ENCODE measurements at regions not wholly inside any gene's neighbourhood (a gene's known extent, or its start where the extent isn't known, plus 50 kb on each side); places are given as distances from the start of the nearest gene placed in this dataset.
A peak's percentile ranks its signal among the peaks of the same experiment; 100 is the strongest.

- Mint-ChIP-seq H3K27ac (no peak overlapping the region), H3K4me1 (ENCODE audit: low read depth) (peaks cover 18% of the 10 kb centered on the region)
- CTCF ChIA-PET = interaction anchor here (1.2 kb wide), 1 partner anchor 16 kb away, joined by 4 read pairs; no protein-coding TSS in a partner anchor
These were observed 288.1 kb upstream of the PRDM1 start for GRCh38 chr6:105797983-105798453.

DNA sequence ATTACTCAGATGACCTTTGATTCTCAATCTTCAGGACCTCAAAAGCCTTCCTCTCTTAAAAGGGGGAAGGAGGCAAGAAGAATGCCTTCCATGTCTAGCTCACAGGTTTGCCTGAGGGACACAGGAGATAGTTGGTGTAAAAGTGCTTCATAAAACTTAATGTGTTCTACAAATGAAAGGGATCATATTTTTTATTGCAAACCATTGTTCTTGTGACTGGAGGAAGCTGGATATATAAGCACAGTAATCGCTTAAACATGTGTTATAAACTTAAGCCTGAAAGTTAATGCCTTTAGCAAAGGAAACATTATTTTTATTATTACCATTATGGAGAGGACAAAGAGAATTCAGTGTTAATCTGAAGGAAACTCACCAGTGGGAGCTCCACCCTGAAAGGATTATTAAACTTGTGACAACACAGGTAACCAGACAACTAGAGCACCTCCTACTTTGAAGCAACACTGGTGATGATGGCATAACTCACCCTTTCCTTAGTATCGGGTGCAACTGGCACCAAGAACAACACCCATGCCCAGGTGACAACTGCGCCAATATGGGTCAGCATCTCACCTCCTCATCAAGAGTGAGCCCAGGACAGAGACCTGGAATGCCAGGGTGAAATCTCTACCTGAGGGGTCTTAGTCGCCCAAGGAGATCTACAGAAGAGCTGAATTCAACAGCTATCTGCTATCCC lies 288.7 kb upstream of the PRDM1 start:
- ATAC-seq (no peak), DNase-seq (no peak)
- no peaks in the 10 kb centered on the region for H3K9me3 Mint-ChIP-seq (ENCODE audit: insufficient read depth)
- no peak overlapping the region for H3K4me3 Mint-ChIP-seq
- no peak overlapping the region for H3K27ac Mint-ChIP-seq
- no peaks in the 10 kb centered on the region for H3K36me3 Mint-ChIP-seq (ENCODE audit: low read depth)
- ChIA-PET CTCF (no interaction called here), POLR2A (no interaction called here)
- H3K27me3 Mint-ChIP-seq (ENCODE audit: low read depth) = peaks cover 4% of the 10 kb centered on the region
- H3K4me1 Mint-ChIP-seq (ENCODE audit: low read depth) = peaks cover 24% of the 10 kb centered on the region

More at GRCh38 chr6:105797983-105798453, 288.1 kb upstream of the PRDM1 start:
- no peak for DNase-seq
- POLR2A ChIA-PET = no interaction called here
- no peak for ATAC-seq
- Mint-ChIP-seq H3K4me3 (no peak overlapping the region), H3K36me3 (ENCODE audit: low read depth) (no peaks in the 10 kb centered on the region), H3K27me3 (ENCODE audit: low read depth) (peaks cover 4% of the 10 kb centered on the region), H3K9me3 (ENCODE audit: insufficient read depth) (no peaks in the 10 kb centered on the region)

DNA sequence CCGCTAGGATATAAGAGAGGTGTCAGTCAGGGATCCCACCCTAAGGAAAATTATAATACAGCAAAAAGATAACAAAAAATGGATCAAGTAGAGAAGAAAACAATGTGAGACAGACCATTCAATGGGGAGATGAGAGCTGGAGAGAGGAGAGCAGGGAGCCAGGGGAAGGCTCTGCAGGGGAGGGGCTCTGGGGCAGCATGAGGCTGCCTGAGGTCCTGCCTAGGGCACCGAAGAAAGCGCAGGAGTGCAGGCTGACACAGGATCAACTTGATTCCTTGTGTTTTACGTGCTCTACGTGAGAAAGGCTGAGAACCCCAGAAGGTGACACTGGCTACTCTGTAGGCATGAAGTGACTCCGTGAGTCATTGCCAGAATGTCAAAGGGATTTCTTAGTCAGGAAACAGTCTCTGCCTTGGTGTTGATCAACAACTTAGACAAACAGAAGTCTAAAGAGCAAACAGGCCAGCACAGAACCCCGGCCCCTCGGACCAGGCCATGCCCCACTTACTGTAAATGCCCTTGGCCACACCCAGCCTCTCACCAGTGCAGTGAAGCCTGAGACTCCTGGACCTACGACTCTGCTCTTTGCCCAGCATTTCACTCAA lies 290.1 kb upstream of the PRDM1 start:
- Mint-ChIP-seq H3K27me3 (ENCODE audit: low read depth) (peaks cover 3% of the 10 kb centered on the region), H3K27ac (no peak overlapping the region), H3K4me3 (no peak overlapping the region), H3K4me1 (ENCODE audit: low read depth) (peaks cover 38% of the 10 kb centered on the region), H3K9me3 (ENCODE audit: insufficient read depth) (no peaks in the 10 kb centered on the region), H3K36me3 (ENCODE audit: low read depth) (no peaks in the 10 kb centered on the region)
- ChIA-PET POLR2A (no interaction called here), CTCF (no interaction called here)
- DNase-seq (no peak), ATAC-seq (no peak)

DNA sequence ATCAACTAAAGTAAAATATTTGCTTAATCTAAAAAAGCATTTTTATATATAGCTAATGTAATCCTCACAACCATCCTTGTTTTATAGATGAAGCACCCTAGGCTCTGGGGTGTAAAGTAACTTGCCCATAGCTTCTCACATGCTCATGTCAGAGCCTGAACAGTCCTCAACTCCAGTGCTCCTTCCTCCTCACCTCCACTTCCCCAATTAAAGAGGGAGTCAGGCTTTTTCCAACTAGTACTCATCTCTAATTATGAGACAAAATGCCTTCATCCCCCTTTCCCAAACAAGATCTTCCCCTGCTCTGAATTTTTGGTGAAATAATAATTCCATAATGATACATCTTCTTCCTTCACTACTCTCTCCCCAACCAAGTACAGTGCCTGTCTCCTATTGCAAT lies 290.8 kb upstream of the PRDM1 start:
- ChIA-PET CTCF (no interaction called here), POLR2A (no interaction called here)
- H3K9me3 Mint-ChIP-seq (ENCODE audit: insufficient read depth) = no peaks in the 10 kb centered on the region
- H3K36me3 Mint-ChIP-seq (ENCODE audit: low read depth) = no peaks in the 10 kb centered on the region
- no peaks in the 10 kb centered on the region for H3K27me3 Mint-ChIP-seq (ENCODE audit: low read depth)
- H3K27ac Mint-ChIP-seq = no peak overlapping the region
- DNase-seq = no peak
- no peak for ATAC-seq
- H3K4me3 Mint-ChIP-seq = no peak overlapping the region
- peaks cover 44% of the 10 kb centered on the region for H3K4me1 Mint-ChIP-seq (ENCODE audit: low read depth)

DNA sequence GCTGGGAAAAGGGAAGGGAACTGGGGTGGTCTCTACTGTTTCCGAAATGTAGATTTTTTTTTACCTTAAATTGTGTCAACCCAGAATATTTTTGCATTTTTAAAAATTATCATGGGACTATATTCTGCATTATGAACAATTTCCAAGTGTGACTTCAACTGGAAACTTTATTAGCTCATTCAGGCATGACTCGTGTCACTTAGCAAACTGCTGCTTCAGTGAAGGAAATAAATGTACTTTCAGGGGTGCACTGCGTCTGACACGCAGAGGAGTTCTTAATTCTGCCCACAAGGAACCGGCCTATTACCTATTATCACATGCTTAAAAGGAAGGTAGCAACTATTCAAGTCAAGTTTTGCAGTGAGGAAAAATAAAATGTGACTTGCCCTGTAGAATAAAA lies 291.3 kb upstream of the PRDM1 start:
- Mint-ChIP-seq H3K4me3 (no peak overlapping the region), H3K36me3 (ENCODE audit: low read depth) (no peaks in the 10 kb centered on the region), H3K27ac (no peak overlapping the region), H3K27me3 (ENCODE audit: low read depth) (no peaks in the 10 kb centered on the region), H3K4me1 (ENCODE audit: low read depth) (peaks cover 44% of the 10 kb centered on the region), H3K9me3 (ENCODE audit: insufficient read depth) (no peaks in the 10 kb centered on the region)
- ATAC-seq = no peak
- ChIA-PET CTCF (no interaction called here), POLR2A (no interaction called here)
- DNase-seq = no peak

DNA sequence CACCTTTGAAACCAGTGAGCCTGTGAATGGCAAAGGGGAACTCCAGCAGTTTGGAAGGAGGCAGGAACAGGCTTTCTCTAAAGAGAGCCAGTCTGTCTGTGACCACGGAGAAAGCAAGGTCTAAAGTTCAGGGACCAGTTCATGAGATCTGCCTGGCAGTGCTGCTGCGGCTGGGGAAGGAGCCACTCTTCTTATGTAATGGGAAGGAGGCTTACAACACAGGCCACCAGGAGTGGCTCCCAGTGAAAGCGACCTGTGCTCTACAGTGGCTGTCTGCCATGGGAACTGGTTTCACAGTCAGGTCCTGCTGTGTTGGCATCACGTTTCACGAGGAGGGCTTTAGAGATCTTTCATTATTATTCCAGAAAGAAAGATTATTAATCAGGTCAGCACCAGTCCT lies 291.9 kb upstream of the PRDM1 start:
- Mint-ChIP-seq H3K36me3 (ENCODE audit: low read depth) (no peaks in the 10 kb centered on the region), H3K4me3 (no peak overlapping the region), H3K27me3 (ENCODE audit: low read depth) (no peaks in the 10 kb centered on the region), H3K9me3 (ENCODE audit: insufficient read depth) (no peaks in the 10 kb centered on the region), H3K4me1 (ENCODE audit: low read depth) (peaks cover 45% of the 10 kb centered on the region), H3K27ac (no peak overlapping the region)
- no peak for DNase-seq
- POLR2A ChIA-PET = no interaction called here
- CTCF ChIA-PET = no interaction called here
- ATAC-seq = no peak

GRCh38 chr6:105793130-105793529 lies 293.0 kb upstream of the PRDM1 start:
- Mint-ChIP-seq H3K4me3 (no peak overlapping the region), H3K4me1 (ENCODE audit: low read depth) (peaks cover 41% of the 10 kb centered on the region), H3K27me3 (ENCODE audit: low read depth) (no peaks in the 10 kb centered on the region), H3K36me3 (ENCODE audit: low read depth) (peaks cover under 1% of the 10 kb centered on the region), H3K27ac (peak overlapping the region; percentile 53), H3K9me3 (ENCODE audit: insufficient read depth) (no peaks in the 10 kb centered on the region)
- ATAC-seq (peak; percentile 57), DNase-seq (peak; percentile 41)
- ChIA-PET CTCF (no interaction called here), POLR2A (no interaction called here)

- POLR2A ChIA-PET = no interaction called here
- H3K36me3 Mint-ChIP-seq (ENCODE audit: low read depth) = peaks cover 8% of the 10 kb centered on the region
- CTCF ChIA-PET = interaction anchor here (0.6 to 0.9 kb wide), 3 partner anchors 10 to 432 kb away, joined by 3 read pairs; no protein-coding TSS in a partner anchor
- peaks cover 49% of the 10 kb centered on the region for H3K4me1 Mint-ChIP-seq (ENCODE audit: low read depth)
- H3K9me3 Mint-ChIP-seq (ENCODE audit: insufficient read depth) = no peaks in the 10 kb centered on the region
- no peaks in the 10 kb centered on the region for H3K27me3 Mint-ChIP-seq (ENCODE audit: low read depth)
- DNase-seq (no peak), ATAC-seq (no peak)
- peak overlapping the region; percentile 66 for H3K27ac Mint-ChIP-seq
- H3K4me3 Mint-ChIP-seq = no peak overlapping the region
These were observed 294.4 kb upstream of the PRDM1 start for GRCh38 chr6:105791583-105792318.

GRCh38 chr6:105791179-105791578 lies 295.0 kb upstream of the PRDM1 start:
- CTCF ChIA-PET = interaction anchor here (0.6 to 0.9 kb wide), 3 partner anchors 9 to 432 kb away, joined by 3 read pairs; no protein-coding TSS in a partner anchor
- H3K36me3 Mint-ChIP-seq (ENCODE audit: low read depth) = peaks cover 8% of the 10 kb centered on the region
- no peaks in the 10 kb centered on the region for H3K27me3 Mint-ChIP-seq (ENCODE audit: low read depth)
- DNase-seq = no peak
- H3K4me3 Mint-ChIP-seq = no peak overlapping the region
- POLR2A ChIA-PET = no interaction called here
- peaks cover 52% of the 10 kb centered on the region for H3K4me1 Mint-ChIP-seq (ENCODE audit: low read depth)
- H3K9me3 Mint-ChIP-seq (ENCODE audit: insufficient read depth) = no peaks in the 10 kb centered on the region
- peak overlapping the region; percentile 65 for H3K27ac Mint-ChIP-seq
- no peak for ATAC-seq

DNA sequence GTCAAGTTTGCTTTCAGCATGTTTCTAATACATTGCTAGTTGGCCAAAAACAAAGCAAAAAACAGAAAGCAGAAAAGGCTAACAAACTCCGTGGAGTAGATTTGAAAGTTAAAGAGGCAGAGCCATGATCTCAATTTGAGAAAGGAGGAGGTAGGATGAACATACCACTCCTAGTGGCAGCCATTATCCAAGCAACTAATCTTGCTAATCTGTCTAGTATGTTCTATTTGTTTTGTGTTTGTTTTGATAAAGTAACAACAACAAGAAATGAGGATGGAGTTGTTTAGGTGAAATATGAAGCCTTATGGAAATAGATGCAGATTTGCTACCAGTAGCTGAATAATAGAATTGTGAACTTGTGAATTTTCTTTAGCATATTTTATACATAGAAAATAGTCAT lies 295.5 kb upstream of the PRDM1 start:
- ChIA-PET CTCF (interaction anchor here (0.9 kb wide), 1 partner anchor 9 kb away, joined by 3 read pairs; no protein-coding TSS in a partner anchor), POLR2A (no interaction called here)
- Mint-ChIP-seq H3K36me3 (ENCODE audit: low read depth) (peaks cover 11% of the 10 kb centered on the region), H3K9me3 (ENCODE audit: insufficient read depth) (no peaks in the 10 kb centered on the region), H3K4me1 (ENCODE audit: low read depth) (peaks cover 56% of the 10 kb centered on the region), H3K27ac (no peak overlapping the region), H3K4me3 (no peak overlapping the region), H3K27me3 (ENCODE audit: low read depth) (no peaks in the 10 kb centered on the region)
- DNase-seq = no peak
- ATAC-seq = no peak

GRCh38 chr6:105789935-105790334 lies 296.2 kb upstream of the PRDM1 start:
- CTCF ChIA-PET = interaction anchor here (0.8 kb wide), 1 partner anchor 9 kb away, joined by 6 read pairs; no protein-coding TSS in a partner anchor
- Mint-ChIP-seq H3K27ac (no peak overlapping the region), H3K4me1 (ENCODE audit: low read depth) (peaks cover 62% of the 10 kb centered on the region), H3K9me3 (ENCODE audit: insufficient read depth) (no peaks in the 10 kb centered on the region), H3K36me3 (ENCODE audit: low read depth) (peaks cover 11% of the 10 kb centered on the region), H3K27me3 (ENCODE audit: low read depth) (no peaks in the 10 kb centered on the region), H3K4me3 (no peak overlapping the region)
- DNase-seq (no peak), ATAC-seq (no peak)
- POLR2A ChIA-PET = interaction anchor here (0.9 kb wide), 1 partner anchor 203 kb away, joined by 4 read pairs; no protein-coding TSS in a partner anchor

GRCh38 chr6:105787747-105788146 lies 298.4 kb upstream of the PRDM1 start:
- POLR2A ChIA-PET = no interaction called here
- Mint-ChIP-seq H3K4me3 (no peak overlapping the region), H3K9me3 (ENCODE audit: insufficient read depth) (no peaks in the 10 kb centered on the region), H3K36me3 (ENCODE audit: low read depth) (peaks cover 11% of the 10 kb centered on the region), H3K27ac (peak overlapping the region; percentile 65), H3K4me1 (ENCODE audit: low read depth) (peaks cover 56% of the 10 kb centered on the region), H3K27me3 (ENCODE audit: low read depth) (no peaks in the 10 kb centered on the region)
- no peak for DNase-seq
- CTCF ChIA-PET = interaction anchor here (1.6 kb wide), 1 partner anchor 25 kb away, joined by 4 read pairs; no protein-coding TSS in a partner anchor
- no peak for ATAC-seq

Measured in activated CD8-positive, alpha-beta T cell treated with anti-CD3 and anti-CD28 coated beads, Interleukin-2, amount 10 ng/mL, durations not matched to agents 7 days and 5 days (primary cell).